ENCODE measurements at regions not wholly inside any gene's neighbourhood (a gene's known extent, or its start where the extent isn't known, plus 50 kb on each side); places are given as distances from the start of the nearest gene placed in this dataset.
A peak's percentile ranks its signal among the peaks of the same experiment; 100 is the strongest.

DNA sequence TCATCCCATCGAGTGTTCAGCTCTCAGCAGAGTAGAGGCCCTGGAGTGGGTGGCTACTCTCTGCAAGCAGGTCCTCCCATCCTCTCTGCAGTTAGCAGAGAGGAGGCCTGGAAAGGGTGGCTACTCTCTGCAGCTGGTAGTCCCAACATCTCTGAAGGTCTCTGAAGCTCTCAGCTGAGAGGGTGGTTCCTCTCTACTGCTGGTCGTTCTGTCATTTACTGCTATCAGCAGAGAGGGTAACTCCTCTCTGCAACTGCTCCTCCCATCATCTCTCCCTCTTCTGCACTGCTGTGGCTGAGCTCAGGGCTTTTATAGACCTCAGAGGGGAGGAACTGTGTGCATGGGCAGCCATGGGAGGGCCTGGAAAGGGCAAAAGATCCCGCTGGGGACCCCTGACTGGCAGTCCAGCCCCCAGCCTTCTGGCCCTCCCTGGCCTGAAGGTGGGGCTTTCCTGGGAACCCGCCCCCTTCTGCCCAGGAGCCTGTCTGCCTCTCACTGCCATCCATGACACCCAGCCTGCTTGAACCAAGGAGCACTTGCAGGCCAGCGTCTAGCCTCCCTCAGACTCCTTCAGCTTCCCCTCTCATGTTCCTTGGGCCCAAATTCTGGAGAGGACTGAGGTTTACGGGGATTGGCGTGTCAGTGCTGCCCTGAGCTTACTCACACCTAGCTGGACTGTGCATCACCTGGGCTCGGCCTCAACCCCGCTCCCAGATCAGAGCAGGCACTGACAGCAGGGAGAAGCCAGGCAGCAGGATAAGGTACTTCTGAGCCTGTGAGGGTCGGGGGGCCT lies 898.3 kb upstream of the NEGR1 start:
- DNase-seq = no peak

DNA sequence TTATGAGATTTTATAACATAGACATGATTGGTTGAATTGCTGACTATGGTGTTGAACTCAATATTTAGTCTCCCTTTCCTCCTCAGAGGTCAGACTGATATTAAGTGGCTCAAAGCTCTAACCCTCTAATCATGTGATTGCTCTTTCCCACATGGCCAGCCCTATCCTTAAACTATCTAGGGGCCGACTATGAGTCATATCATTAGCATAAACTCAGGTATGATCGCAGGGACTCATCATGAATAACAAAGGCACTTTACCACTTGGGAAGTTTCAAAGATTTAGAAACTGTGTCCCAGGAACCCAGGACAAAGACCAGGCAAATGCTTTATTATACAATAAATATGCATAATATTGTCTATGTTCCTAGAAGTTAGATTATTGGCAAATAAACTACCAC lies 894.6 kb upstream of the NEGR1 start:
- no peak for DNase-seq

DNA sequence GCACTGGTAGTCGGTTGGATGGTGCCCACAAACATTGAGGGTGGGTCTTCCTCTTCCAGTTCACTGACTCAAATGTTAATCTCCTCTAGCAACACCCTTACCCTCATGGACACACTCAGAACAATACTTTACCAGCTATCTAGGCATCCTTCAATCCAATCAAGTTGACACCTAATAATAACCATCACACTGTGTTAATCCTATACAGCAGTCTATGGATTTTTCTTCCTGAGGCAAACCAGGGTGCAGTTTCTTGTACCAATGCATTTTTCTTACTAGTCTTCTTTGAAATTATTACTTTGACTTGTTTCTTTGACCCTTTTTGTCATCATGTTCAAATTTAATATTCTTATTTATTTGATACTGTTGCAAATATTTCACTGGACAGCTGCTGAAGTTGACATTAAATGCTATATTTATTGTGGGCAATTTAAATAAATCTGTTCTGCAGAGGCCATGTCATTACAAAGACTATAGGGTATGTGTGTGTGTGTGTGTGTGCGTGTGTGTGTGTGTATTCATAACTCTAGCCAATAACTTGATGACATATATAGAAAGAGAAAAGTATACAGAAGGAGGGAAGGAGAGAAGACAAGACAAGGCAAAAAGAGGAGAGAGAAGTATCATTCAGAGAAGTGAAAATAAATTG lies 884.8 kb upstream of the NEGR1 start:
- DNase-seq = no peak

DNA sequence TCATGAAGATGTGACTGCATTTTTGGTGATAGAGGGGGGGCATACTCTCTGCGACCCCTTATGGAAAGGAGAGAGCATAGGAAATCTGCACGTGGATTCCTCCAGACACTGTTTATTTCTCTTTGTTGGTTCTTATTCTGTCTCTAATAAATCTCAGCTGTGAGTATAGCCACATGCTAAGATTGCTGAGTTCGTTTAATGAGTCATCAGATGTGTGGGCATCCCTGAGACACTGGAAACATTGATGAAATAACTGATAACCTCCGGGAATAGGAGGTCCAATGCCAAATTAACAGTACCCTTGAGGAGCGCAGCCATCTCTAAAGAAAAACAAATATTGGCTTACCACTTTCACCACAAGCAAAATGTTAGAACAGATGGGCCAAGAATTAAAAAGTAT lies 880.2 kb upstream of the NEGR1 start:
- DNase-seq = no peak

DNA sequence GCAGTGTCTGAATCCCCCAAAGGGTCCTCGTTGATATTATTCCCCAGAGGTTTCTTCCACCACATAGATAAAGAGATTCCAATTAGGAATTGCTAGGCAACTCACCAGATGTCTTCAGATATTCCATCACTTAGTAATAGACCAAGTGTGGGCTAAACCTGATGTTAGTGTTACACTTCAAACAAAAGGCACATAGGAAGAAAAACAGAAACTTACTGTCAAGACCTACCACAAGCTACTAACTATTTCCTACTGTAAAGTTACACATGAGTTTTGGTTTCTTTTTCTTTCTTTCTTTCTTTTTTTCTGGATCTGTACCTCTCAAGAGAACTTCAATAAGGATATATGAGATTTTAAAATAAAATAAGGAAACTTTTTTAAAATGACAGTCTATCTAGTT lies 879.1 kb upstream of the NEGR1 start:
- DNase-seq = no peak

DNA sequence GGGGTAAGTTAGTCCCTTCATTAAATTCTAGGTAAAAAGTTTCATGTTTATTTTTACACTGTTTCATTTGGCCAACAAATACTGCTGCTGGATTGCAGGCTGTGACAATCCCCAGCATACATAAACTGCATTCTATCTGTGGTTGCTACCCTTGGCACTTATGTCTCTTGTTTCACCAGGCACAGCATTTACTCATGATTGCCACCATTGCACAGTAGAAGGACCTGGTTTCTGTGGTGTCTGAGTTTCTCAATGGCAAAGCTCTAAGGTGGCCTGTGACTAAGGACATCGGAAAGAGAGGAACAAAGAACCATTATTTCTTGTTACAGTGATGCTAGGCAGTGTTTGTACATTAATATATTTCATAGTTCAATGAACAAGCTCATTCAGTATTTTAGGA lies 878.4 kb upstream of the NEGR1 start:
- DNase-seq = no peak

DNA sequence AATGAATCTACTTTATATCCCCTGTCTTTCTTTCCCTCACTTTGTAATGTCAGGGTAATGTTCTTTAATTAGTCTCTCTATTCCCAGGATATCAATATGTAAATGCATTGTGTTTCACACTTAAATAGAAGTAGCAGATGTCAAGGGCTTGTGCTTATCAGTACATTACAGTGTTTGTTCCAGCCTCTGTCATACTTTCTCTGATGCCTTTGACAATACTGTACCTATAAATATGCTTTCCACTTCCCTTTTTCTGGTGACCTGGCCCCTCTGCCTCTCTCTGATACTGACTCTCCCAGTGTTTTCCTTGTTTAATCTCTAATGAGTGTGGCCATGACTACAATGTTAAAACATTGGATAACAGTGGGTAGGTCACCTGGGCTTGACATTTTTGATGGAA lies 862.0 kb upstream of the NEGR1 start:
- no peak for DNase-seq

DNA sequence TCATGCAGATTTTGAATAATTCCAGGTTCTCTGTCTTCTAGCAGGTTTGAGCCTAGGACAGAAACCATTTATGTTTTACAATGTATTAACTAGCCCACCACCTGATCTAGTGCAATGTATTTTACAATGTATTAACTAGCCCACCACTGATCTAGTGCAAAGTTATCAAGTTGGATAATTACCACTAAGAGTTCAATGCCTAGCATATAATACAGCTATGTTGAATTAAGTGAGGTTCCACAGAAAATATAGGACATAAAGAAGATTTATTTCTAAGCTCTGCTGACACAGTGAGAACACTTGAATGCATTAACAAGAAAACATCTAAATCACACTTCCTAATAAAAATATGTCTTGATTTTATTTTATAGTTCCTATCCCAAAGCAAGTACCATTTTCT lies 854.6 kb upstream of the NEGR1 start:
- DNase-seq = no peak

DNA sequence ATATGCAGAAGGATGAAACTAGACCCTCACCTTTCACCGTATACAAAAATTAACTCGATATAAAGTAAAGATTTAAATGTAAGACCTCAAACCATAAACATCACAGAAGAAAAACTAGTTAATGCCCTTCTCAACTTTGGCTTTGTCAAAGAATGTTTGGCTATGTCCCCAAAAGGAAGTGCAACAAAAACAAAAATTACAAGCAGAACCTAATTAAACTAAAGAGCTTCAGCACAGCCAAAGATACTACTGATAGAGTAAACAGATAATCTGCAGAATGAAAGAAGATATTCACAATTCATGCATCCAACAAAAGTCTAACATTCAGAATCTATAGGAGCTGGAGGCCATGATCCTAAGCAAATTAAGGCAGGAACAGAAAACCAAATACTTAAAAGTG lies 824.6 kb upstream of the NEGR1 start:
- peak; percentile 58 for DNase-seq

DNA sequence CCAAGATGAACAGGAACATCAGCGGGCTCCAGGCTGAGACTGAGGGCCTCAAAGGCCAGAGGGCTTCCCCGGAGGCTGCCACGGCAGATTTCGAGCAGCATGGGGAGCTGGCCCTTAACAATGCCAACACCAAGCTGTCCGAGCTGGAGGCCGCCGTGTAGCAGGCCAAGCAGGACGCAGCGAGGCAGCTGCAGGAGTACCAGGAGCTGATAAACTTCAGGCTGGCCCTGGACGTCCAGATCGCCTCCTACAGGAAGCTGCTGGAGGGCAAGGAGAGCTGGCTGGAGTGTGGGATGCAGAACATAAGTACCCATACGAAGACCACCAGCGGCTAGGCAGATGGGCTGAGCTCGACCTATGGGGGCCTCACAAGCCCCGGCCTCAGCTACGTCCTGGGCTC lies 823.4 kb upstream of the NEGR1 start:
- DNase-seq = no peak

DNA sequence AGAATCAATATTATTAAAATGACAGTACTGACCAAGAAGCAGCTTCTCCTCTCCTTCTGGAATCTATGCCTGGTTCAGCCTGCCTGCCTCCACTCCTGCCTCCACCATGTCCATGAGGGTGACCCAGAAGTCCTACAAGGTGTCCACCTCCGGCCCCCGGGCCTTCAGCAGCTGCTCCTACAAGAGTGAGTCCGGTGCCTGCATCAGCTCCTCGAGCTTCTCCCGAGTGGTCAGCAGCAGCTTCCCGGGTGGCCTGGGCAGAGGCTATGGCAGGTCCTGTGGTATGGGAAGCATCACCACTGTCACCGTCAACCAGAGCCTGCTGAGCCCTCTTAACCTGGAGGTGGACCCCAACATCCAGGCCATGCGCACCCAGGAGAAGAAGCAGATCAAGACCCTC lies 822.4 kb upstream of the NEGR1 start:
- no peak for DNase-seq

DNA sequence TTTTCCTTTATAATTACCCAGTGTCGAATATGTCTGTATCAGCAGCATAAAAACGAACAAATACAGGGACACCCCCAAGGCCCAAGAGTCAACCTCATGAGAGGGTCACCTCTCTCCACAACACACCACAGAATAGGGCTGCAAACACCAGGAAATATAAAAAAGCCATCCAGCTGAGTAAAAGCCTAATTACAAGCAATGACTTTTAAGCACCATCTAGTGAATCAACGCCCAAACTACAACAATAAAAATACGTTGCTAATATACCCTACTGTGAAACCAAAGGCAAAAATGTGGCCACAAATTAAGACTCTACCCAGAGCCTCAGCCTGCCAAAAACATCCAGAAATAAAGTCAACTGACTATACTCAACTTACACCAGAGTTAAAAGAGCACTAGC lies 817.9 kb upstream of the NEGR1 start:
- DNase-seq = peak; percentile 42

DNA sequence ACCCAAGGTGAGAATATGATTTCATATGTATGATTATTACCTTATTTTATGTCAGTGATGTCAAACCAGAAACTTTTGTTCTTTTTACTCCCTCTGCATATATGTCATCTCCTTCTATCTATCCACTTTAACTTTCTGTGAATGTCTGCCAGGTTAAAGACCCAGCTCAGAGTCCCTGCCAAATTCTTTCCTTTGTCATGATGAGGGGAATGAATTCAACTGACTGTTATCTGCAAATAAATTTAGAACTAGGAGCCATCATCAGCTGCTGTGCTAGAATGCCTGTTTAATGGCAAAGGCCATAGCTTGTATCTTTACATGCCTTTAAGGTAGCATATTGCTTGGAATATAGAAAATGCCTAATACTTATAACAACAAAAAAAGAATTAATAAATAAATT lies 815.6 kb upstream of the NEGR1 start:
- no peak for DNase-seq

DNA sequence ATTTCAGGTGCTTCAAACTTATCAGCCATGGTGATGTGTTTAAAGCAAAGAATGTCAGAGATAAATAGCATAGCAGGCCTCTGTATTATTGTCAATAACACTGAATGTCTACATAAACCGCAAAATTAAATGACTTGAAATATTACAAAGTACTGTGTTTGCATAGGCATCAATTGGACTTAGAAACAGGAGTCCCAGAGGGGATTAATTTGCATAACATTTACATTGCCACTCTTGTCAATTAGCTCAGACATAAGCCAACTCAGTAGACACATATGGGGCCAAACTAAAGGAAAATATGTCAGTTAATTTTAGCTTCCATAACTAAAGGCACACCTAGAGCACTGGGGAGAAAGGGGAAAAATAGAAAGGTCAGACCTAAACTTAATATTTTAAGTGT lies 814.5 kb upstream of the NEGR1 start:
- no peak for DNase-seq

DNA sequence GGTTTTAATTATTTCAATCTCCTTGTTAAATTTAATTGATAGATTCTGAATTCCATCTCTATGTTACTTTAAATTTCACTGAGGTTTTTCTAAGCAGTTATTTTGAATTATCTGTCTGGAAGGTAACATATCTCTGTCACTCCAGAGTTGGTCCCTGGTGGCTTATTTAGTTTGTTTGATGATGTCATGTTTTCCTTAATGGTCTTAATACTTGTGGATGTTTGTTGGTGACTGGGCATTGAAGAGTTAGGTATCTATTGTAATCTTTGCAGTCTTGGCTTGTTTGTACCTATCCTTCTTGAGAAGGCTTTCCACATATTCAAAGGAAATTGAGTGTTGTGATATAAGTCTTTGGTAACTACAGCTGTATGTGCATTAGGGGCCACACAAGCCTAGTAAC lies 810.0 kb upstream of the NEGR1 start:
- no peak for DNase-seq

DNA sequence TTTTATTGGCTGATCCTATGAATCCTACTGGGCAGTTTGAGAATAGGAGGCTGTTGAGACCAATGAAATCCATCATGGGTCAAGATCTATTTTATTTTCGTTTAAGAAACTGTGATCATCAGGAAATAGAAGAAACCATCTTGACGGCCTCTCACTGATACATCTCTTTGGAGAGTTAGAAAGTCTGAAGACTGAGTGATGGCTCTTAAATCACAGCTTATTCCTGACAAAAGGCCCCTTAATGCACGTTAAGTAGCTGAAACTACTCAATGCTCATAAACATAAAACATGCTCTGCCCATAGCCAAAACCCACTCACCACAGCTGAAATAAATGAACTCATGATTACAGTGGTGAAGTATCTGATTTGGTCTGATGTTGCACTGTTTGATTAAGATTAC lies 784.5 kb upstream of the NEGR1 start:
- DNase-seq = peak; percentile 13

DNA sequence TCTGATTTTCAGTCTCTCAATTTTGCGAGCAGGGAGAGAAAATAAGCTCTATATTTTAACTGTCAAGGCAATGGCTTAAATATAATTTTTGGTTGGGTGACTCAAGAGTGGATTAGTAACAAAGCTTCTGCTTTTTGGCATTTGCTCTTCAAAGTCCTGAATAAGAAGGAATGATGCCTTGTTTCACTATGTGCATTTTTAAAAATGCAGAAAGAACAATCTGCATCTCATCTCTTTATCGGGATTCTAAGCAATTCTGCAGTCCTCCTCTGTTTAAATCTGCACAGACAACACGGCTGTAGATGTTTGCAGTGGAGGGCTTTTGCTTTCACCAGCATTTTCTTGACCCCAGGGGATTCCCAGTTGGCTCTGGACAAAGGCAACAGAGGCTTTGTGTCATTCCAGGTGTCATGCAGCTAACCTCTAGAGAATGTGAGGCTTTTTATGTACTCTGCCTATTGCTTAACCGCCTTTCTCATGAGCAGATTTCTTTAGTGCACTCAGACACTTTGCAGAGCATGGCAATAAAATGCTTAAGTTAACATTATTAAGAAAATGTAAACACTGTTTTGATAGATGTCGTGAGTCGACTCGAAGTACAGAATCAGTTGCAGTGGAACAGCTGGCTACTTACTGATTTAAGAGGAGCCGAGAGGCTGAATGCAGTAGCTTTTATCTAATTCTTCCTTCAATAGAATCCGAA lies 783.2 kb upstream of the NEGR1 start:
- peak; percentile 91 for DNase-seq

DNA sequence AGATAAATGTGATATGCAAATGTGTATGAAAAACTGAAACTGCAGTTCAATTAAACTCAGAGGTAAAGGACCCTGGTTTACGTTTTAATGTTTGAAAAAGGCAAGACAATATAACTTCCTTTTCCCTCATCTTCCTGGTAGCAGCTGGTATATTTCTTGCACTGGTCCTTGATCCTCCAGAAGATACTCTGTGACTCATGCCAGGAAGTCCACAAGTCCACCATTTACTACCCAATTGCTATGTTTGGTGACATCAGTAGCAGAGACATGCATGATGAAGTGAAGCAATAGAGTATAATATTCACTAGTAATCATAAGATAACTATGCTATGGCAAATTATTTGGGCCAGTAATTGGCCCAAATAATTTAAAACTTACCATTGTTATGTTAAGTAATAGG lies 774.5 kb upstream of the NEGR1 start:
- no peak for DNase-seq

DNA sequence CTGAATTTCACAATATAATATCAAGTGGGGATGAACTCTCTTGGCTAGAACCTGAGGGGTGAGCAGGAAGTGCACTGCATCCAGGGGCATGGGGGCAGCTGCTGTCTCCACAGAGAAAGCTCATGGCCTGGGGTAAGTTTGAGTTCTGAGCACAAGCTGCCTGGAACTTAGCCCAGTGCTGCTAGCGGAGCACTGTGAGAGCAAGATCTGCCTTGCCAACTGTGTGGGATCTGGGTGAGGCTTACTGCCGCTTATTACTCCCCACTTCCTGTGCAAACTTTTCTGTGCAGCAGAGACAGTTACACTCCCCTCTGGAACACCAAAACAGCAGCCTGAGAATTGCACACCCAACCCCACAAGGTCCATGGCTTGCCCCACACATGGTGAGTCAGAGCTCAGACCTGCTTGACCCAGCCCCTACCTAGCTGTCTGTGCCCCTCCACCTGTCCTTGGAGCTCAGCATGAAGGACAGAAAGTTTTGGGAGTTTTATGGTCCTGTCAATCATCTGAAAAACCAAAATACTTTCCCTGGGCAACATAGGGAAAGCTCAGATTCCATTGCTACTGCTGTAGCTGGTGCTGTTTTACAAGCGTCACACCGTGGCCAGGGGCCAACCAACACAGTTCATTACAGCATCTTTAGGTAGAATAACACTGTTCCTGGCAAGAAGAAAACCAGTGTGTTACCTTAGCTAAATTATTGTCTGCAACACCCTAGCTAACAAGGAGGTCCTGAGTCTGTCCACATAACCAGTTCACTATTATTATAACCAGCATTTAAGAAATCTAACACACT lies 762.1 kb upstream of the NEGR1 start:
- no peak for DNase-seq

DNA sequence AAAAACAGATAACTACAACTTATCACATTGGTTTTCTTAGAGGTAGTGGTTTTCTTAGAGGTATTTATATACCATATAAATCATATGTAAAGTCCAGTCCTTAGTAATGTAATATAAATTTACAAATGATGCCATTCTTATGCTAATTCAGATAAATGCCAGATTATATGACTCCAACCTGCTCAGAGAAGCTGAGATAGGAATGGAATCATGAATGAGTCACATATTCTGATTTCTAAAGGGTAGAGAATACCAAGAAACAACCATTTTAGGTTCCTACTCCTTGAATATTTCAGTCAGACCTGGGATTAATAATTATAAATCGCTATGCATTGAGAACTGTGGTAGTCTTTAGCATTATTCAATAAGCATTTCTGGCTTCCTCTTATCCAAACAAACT lies 760.1 kb upstream of the NEGR1 start:
- DNase-seq = no peak

DNA sequence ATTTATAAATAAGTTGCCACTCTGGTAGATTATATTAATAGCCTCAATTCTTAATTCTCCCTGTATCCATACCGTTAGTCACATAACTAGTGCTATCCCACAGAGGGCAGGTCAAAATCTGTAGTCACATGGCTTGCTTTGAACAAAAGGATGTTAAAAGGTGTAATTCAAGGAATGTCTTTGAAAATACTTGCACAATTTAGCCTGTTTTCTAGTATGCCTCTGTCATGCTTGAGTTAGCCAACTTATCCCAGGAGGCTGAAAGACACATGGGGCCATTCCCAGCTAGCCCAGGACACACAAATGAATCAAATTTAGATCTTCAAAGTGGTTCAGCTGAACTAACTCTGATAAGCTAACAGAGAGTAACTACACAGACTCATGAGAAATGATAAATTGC lies 758.5 kb upstream of the NEGR1 start:
- no peak for DNase-seq

DNA sequence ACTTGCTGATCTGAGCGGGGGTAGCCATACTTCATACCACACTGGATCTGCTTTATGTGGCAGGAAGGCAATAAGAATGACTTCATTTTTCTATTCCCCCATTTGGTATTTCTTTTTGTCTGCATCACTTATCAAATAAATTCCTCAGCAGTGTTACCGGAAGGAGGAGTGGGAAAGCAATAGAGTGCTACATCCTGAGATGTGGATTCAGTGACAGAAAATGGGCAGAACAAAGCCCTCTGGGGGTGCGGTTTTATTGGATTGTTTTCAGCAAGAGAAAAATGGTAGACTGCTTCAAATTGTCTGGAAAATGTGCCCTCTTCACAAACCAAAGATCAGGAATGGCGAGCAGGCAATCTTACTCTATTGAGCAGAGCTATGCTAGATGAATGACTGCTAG lies 751.9 kb upstream of the NEGR1 start:
- DNase-seq = no peak

DNA sequence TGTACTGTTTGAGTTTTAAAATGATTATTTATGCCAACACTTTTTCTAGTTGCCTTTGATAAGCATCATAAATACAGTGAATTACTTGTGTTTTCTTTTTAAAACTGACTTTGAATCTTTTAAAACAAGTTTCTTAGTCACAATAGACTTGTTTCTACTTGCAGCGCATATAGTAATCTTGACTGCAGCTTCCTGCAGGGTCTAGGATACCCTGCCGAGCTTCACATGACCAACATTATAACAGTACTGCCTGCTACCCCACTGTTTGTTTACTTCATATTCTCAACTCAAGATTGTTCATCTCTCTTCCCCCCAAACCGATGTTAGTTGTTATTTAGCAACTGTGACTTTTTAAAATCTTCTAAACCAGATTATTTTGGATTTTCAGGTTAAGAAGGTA lies 751.3 kb upstream of the NEGR1 start:
- DNase-seq = no peak

DNA sequence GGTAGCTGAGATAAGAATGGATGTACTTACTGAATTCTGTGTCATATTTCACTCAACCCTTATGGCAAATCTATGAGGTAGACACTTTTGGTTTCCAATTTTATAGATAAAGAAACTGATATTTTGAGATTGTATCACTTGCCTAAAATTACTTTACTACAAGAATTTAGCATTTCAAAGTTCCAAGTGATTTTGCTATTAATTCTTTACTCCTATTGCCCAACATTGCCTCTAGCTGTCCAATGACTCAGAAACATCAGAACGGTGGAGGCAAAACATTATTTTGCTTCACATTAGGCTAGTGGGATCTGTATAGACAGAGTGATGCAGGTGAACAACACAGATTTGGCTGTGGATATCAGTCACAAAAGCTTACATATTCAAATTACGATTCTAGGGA lies 747.2 kb upstream of the NEGR1 start:
- no peak for DNase-seq
